Peyer's patch (tissue), 4 donors: ENCODE measurements at regions not wholly inside any gene's neighbourhood (a gene's known extent, or its start where the extent isn't known, plus 50 kb on each side); places are given as distances from the start of the nearest gene placed in this dataset.

Source experiments
- CTCF ChIP-seq, 6 experiments: fragments of 450-650 bp in 4 of 6; fragments of 200-600 bp in 2 of 6; sonication (generic) in 1 of 6; IDR thresholded peaks; one replicate each; pipeline ENCODE4 v1.5.1; 2017 to 2019; ENCODE audit warnings: antibody characterized with exemption in 6 of 6, mild to moderate bottlenecking in 3 of 6, moderate library complexity in 1 of 6
- POLR2A ChIP-seq, 2 donors: fragments of 450-650 bp; IDR thresholded peaks; one replicate each; pipeline ENCODE4 v1.5.1; 2017; ENCODE audit warnings: antibody characterized with exemption in 2 of 2, mild to moderate bottlenecking in 2 of 2, moderate library complexity in 2 of 2

DNA sequence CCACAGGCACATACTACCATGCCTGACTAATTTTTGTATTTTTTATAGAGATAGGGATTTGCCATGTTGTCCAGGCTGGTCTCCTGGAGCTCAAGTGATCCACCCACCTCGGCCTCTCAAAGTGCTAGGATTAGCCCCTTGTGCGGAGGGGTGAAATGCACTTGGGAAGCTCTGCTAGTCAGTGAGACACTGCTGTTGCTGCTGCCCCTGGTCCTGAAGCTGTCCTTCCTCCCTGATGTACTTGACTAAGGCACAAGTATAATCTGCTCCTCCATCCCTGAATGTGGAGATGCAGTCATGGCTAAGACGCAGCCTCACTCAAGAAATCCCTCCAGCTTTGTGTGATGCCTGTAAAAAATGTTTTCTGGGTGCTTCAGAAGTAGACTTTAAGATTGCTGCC is 124.5 kb downstream of the KCTD15 start:
- TF ChIP-seq CTCF (IDR thresholded peaks at IDR 0.05) = no peak
- TF ChIP-seq POLR2A (IDR thresholded peaks at IDR 0.05) = no peak
